Right lobe of liver (tissue), 4 donors: ENCODE measurements at regions not wholly inside any gene's neighbourhood (a gene's known extent, or its start where the extent isn't known, plus 50 kb on each side); places are given as distances from the start of the nearest gene placed in this dataset.

Source experiments
- CTCF ChIP-seq, 4 donors: fragments of 200-600 bp in 3 of 4; fragments of 450-650 bp in 1 of 4; IDR thresholded peaks; one replicate each; pipeline versions ENCODE4 v1.5.1 to v1.8.0; 2016 to 2022; ENCODE audit warnings: antibody characterized with exemption in 4 of 4, mild to moderate bottlenecking in 2 of 4
- POLR2A ChIP-seq: fragments of 450-650 bp; IDR thresholded peaks from one replicate; pipeline ENCODE4 v1.6.1; 2017; ENCODE audit warnings: antibody characterized with exemption, mild to moderate bottlenecking
- donor health status: DM: no; HTN: no; CAD: no.
- donor health status: DM: no; HTN: no; CAD: no.
- donor health status: DM: no; HTN: yes; CAD: no.

- TF ChIP-seq CTCF (IDR thresholded peaks at IDR 0.05) (no peak), POLR2A (no peak)
Measured at GRCh38 chr16:7148606-7149005, 184.0 kb upstream of the RBFOX1 start.
